ENCODE measurements at regions not wholly inside any gene's neighbourhood (a gene's known extent, or its start where the extent isn't known, plus 50 kb on each side); places are given as distances from the start of the nearest gene placed in this dataset.

DNA sequence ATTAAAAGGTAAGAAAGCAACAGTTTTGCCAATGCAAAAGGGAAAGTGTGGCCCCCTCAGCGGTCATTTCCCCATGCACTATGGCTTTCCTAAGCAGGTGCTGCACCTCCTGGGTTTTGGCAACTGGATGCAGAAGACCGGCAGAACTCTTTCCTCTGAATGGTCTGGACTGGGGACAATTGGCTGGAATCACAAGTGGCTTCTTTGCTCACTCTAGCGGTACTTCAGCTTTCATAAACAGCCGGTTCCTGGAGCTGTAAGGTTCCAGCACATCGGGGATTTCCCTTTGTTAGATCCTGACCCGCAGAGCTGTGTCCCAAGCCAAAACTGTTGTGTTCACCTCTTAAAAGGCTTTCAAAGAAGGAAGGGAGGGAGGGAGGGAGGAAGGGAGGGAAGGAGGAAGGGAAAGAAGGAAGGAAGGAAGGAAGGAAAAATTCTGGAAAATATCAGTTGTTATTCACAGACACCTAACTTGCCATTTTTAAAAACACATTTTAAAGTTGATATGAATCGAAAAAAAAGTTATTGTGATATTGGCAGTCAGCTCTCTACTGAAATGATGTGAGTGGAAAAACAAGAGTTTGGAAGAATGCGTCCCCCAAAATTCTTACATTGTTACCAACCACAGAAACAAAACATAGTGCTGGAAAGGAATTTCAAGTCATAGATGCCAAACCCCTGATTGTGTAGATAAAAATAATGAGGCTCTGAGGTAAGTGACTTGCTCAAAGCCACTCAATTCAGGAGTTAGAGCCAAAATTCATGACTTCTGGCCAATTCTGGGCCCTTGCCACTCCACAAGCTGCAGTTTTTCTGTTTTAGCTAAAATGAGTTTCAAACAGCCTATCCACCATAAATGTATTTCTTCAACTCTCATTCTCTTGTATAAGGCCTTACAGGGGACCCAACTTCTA is 220.6 kb upstream of the HMGA2 start:
- H3K9me3 ChIP-seq (ENCODE audit: control extremely low read depth in 1 of 5, control insufficient read depth in 4 of 5, insufficient read depth in 2 of 5, low read depth in 1 of 5, low read length in 4 of 5): peaks cover 0 to 5% (median 0%) of the 10 kb centered on the region in 5 experiments
- POLR2A ChIA-PET: no interaction called here
- no peaks in the 10 kb centered on the region for H3K36me3 ChIP-seq (ENCODE audit: control insufficient read depth in 4 of 4, insufficient read depth in 4 of 4, low read length in 3 of 4)
- no peak overlapping the region for H3K4me3 ChIP-seq (ENCODE audit: control insufficient read depth in 1 of 7, extremely low read depth in 1 of 7, insufficient read depth in 4 of 7, low read depth in 2 of 7, low read length in 6 of 7)
- peaks cover 0 to 3% (median 0%) of the 10 kb centered on the region in 5 experiments for H3K27me3 ChIP-seq (replicated peaks in 2 of 5; ENCODE audit: control insufficient read depth in 4 of 5, insufficient read depth in 5 of 5, low read length in 4 of 5)
- H3K4me1 ChIP-seq (ENCODE audit: control extremely low read depth in 1 of 4, control insufficient read depth in 4 of 4, insufficient read depth in 4 of 4, low read length in 3 of 4): peaks cover 0 to 4% (median 2%) of the 10 kb centered on the region in 4 experiments
- H3K27ac ChIP-seq (ENCODE audit: insufficient read depth in 1 of 2, low read depth in 1 of 2, low read length in 2 of 2, poor library complexity in 1 of 2, severe bottlenecking in 2 of 2): no peak overlapping the region
- 81% methylated on average over 5 of the region's 8 CpGs for WGBS (ENCODE audit: insufficient coverage)
- CTCF ChIA-PET: interaction anchor here (1.1 to 2.2 kb wide), 9 partner anchors 10 to 298 kb away, joined by 3 to 9 read pairs (median 3); no protein-coding TSS in a partner anchor
- DNase-seq: no peak

DNA sequence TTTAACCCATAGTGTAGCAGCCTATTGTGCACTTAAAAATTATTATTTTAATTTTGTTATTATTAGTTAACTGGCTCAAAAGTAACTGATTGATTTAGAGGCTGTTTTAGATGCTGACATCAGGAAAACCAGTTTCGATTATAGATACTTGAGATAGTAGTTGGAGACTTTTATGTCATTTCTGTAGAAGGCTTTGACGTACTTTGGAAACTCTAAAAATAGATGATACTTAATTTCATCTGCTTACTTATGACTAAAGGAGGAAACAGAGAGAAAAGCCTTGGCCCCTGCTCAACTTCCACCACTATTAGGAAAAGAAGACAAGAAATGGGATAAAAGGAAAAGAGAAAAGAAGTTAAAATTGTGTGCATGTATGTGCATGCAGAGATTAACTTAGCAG is 219.3 kb upstream of the HMGA2 start:
- peaks cover 0 to 5% (median 0%) of the 10 kb centered on the region in 5 experiments for H3K9me3 ChIP-seq (ENCODE audit: control extremely low read depth in 1 of 5, control insufficient read depth in 4 of 5, insufficient read depth in 2 of 5, low read depth in 1 of 5, low read length in 4 of 5)
- peaks cover 0 to 3% (median 0%) of the 10 kb centered on the region in 5 experiments for H3K27me3 ChIP-seq (replicated peaks in 2 of 5; ENCODE audit: control insufficient read depth in 4 of 5, insufficient read depth in 5 of 5, low read length in 4 of 5)
- CTCF ChIA-PET: interaction anchor here (1.4 kb wide), 1 partner anchor 11 kb away, joined by 4 read pairs; no protein-coding TSS in a partner anchor
- peaks cover 0 to 4% (median 2%) of the 10 kb centered on the region in 4 experiments for H3K4me1 ChIP-seq (ENCODE audit: control extremely low read depth in 1 of 4, control insufficient read depth in 4 of 4, insufficient read depth in 4 of 4, low read length in 3 of 4)
- no peak overlapping the region for H3K27ac ChIP-seq (ENCODE audit: insufficient read depth in 1 of 2, low read depth in 1 of 2, low read length in 2 of 2, poor library complexity in 1 of 2, severe bottlenecking in 2 of 2)
- H3K4me3 ChIP-seq (ENCODE audit: control insufficient read depth in 1 of 7, extremely low read depth in 1 of 7, insufficient read depth in 4 of 7, low read depth in 2 of 7, low read length in 6 of 7): no peak overlapping the region
- H3K36me3 ChIP-seq (ENCODE audit: control insufficient read depth in 4 of 4, insufficient read depth in 4 of 4, low read length in 3 of 4): no peaks in the 10 kb centered on the region
- POLR2A ChIA-PET: no interaction called here
- WGBS (ENCODE audit: insufficient coverage): 100% methylated on average over 1 of the region's 2 CpGs
- DNase-seq: no peak

DNA sequence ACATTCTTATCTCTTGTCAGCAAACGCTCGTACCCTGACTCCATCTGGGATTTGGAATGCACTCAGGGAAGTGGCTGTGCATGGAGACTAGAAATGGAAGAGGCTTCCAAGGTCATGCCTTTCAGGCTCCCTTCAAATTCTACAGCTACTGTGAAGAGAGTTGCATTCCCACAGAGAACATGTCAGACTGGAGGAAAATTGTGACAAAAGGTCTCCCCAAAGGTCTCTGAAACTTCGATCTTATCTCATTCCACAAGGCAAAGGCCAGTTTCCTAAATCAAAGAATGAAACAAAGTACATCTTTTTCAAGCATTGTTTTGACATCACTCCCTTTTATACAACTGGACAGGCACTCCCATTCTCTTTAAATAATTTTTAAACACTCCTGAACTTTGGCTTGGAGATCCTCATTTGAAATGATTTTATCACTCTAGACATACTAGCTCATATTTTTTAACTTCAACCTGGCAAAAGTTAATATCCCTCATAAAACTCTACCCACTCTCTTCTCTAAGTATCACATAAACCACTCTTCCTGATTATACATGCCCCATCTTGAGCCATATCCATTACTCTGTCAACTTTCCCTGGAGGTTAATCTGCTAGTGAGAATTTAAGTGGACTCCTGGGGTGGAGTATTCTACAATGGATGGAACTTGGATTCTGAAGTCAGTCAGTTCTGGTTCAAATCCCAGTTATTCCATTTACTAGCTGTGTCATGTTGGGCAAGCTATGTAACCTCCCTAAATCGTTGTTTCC is 218.1 kb upstream of the HMGA2 start:
- Histone ChIP-seq H3K27ac (ENCODE audit: insufficient read depth in 1 of 2, low read depth in 1 of 2, low read length in 2 of 2, poor library complexity in 1 of 2, severe bottlenecking in 2 of 2) (no peak overlapping the region), H3K27me3 (replicated peaks in 2 of 5; ENCODE audit: control insufficient read depth in 4 of 5, insufficient read depth in 5 of 5, low read length in 4 of 5) (no peaks in the 10 kb centered on the region), H3K4me3 (ENCODE audit: control insufficient read depth in 1 of 7, extremely low read depth in 1 of 7, insufficient read depth in 4 of 7, low read depth in 2 of 7, low read length in 6 of 7) (no peak overlapping the region), H3K9me3 (ENCODE audit: control extremely low read depth in 1 of 5, control insufficient read depth in 4 of 5, insufficient read depth in 2 of 5, low read depth in 1 of 5, low read length in 4 of 5) (peaks cover 0 to 5% (median 0%) of the 10 kb centered on the region in 5 experiments), H3K36me3 (ENCODE audit: control insufficient read depth in 4 of 4, insufficient read depth in 4 of 4, low read length in 3 of 4) (no peaks in the 10 kb centered on the region), H3K4me1 (ENCODE audit: control extremely low read depth in 1 of 4, control insufficient read depth in 4 of 4, insufficient read depth in 4 of 4, low read length in 3 of 4) (peaks cover 0 to 4% (median 2%) of the 10 kb centered on the region in 4 experiments)
- 81% methylated on average over 3 of the region's 4 CpGs for WGBS (ENCODE audit: insufficient coverage)
- POLR2A ChIA-PET: no interaction called here
- CTCF ChIA-PET: interaction anchor here (0.9 kb wide), 1 partner anchor 430 kb away, joined by 3 read pairs; no protein-coding TSS in a partner anchor
- no peak for DNase-seq

DNA sequence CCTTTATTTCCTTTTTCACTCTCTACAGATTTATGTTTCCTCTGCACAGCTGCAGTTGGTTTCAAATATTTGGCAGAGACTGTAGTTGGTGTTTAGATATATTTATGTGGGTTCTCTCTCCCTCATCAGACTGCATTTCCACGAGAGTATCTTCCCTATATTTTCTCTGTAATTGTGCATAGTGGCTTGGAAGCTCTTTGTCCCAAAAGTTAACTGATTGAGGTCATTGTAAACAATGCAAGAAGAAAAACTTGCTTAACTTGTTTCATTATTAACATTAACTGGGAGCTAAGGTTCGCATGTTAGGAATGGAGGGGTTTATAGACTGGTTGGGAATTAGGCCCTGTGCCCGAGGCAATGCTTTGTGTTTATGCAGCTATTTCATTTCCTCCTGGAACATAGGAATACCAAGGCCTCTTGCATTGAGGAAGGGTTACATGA is 216.9 kb upstream of the HMGA2 start:
- CTCF ChIA-PET: interaction anchor here (0.6 kb wide), 1 partner anchor 826 kb away, joined by 3 read pairs; no protein-coding TSS in a partner anchor
- Histone ChIP-seq H3K27ac (ENCODE audit: insufficient read depth in 1 of 2, low read depth in 1 of 2, low read length in 2 of 2, poor library complexity in 1 of 2, severe bottlenecking in 2 of 2) (no peak overlapping the region), H3K4me3 (ENCODE audit: control insufficient read depth in 1 of 7, extremely low read depth in 1 of 7, insufficient read depth in 4 of 7, low read depth in 2 of 7, low read length in 6 of 7) (no peak overlapping the region), H3K4me1 (ENCODE audit: control extremely low read depth in 1 of 4, control insufficient read depth in 4 of 4, insufficient read depth in 4 of 4, low read length in 3 of 4) (peaks cover 0 to 4% (median 1%) of the 10 kb centered on the region in 4 experiments), H3K9me3 (ENCODE audit: control extremely low read depth in 1 of 5, control insufficient read depth in 4 of 5, insufficient read depth in 2 of 5, low read depth in 1 of 5, low read length in 4 of 5) (peaks cover 0 to 5% (median 0%) of the 10 kb centered on the region in 5 experiments), H3K27me3 (replicated peaks in 2 of 5; ENCODE audit: control insufficient read depth in 4 of 5, insufficient read depth in 5 of 5, low read length in 4 of 5) (no peaks in the 10 kb centered on the region), H3K36me3 (ENCODE audit: control insufficient read depth in 4 of 4, insufficient read depth in 4 of 4, low read length in 3 of 4) (no peaks in the 10 kb centered on the region)
- no peak for DNase-seq
- POLR2A ChIA-PET: no interaction called here
- WGBS (ENCODE audit: insufficient coverage): 96% methylated on average over 2 of the region's 3 CpGs

- ChIA-PET POLR2A (no interaction called here), CTCF (interaction anchor here (1.0 to 1.2 kb wide), 3 partner anchors 11 to 375 kb away, joined by 3 read pairs; no protein-coding TSS in a partner anchor)
- Histone ChIP-seq H3K27me3 (replicated peaks in 2 of 5; ENCODE audit: control insufficient read depth in 4 of 5, insufficient read depth in 5 of 5, low read length in 4 of 5) (no peaks in the 10 kb centered on the region), H3K4me1 (ENCODE audit: control extremely low read depth in 1 of 4, control insufficient read depth in 4 of 4, insufficient read depth in 4 of 4, low read length in 3 of 4) (no peaks in the 10 kb centered on the region), H3K9me3 (ENCODE audit: control extremely low read depth in 1 of 5, control insufficient read depth in 4 of 5, insufficient read depth in 2 of 5, low read depth in 1 of 5, low read length in 4 of 5) (peaks cover 0 to 5% (median 0%) of the 10 kb centered on the region in 5 experiments), H3K4me3 (ENCODE audit: control insufficient read depth in 1 of 7, extremely low read depth in 1 of 7, insufficient read depth in 4 of 7, low read depth in 2 of 7, low read length in 6 of 7) (no peak overlapping the region), H3K36me3 (ENCODE audit: control insufficient read depth in 4 of 4, insufficient read depth in 4 of 4, low read length in 3 of 4) (no peaks in the 10 kb centered on the region), H3K27ac (ENCODE audit: insufficient read depth in 1 of 2, low read depth in 1 of 2, low read length in 2 of 2, poor library complexity in 1 of 2, severe bottlenecking in 2 of 2) (no peak overlapping the region)
- 100% methylated on average over 2 of the region's 2 CpGs for WGBS (ENCODE audit: insufficient coverage)
- no peak for DNase-seq
Measured at GRCh38 chr12:65608319-65608916, 215.9 kb upstream of the HMGA2 start.

DNA sequence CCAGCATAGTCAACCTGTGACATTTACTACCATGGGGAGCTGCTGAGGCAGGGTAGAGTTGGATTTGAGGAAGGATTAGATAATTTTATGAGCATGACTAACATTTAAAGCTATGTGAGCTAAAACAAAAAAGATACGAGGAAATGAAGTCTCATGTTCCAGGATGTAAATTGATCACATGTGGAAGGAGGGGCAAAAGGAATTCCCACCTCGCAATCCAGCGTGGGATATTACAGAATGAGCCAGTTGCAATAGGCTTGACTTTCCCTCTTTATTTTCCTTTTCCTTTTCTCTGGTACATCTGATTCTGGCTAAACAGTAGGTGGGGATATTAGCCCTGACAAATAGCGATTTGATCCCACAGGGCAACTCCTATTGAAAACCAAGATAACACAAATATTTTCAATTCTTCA is 214.9 kb upstream of the HMGA2 start:
- ChIA-PET POLR2A (no interaction called here), CTCF (interaction anchor here (1.0 to 1.2 kb wide), 2 partner anchors 16 to 374 kb away, joined by 3 read pairs; no protein-coding TSS in a partner anchor)
- Histone ChIP-seq H3K4me3 (ENCODE audit: control insufficient read depth in 1 of 7, extremely low read depth in 1 of 7, insufficient read depth in 4 of 7, low read depth in 2 of 7, low read length in 6 of 7) (no peak overlapping the region), H3K4me1 (ENCODE audit: control extremely low read depth in 1 of 4, control insufficient read depth in 4 of 4, insufficient read depth in 4 of 4, low read length in 3 of 4) (no peaks in the 10 kb centered on the region), H3K9me3 (ENCODE audit: control extremely low read depth in 1 of 5, control insufficient read depth in 4 of 5, insufficient read depth in 2 of 5, low read depth in 1 of 5, low read length in 4 of 5) (peaks cover 0 to 7% (median 0%) of the 10 kb centered on the region in 5 experiments), H3K36me3 (ENCODE audit: control insufficient read depth in 4 of 4, insufficient read depth in 4 of 4, low read length in 3 of 4) (no peaks in the 10 kb centered on the region), H3K27me3 (replicated peaks in 2 of 5; ENCODE audit: control insufficient read depth in 4 of 5, insufficient read depth in 5 of 5, low read length in 4 of 5) (no peaks in the 10 kb centered on the region), H3K27ac (ENCODE audit: insufficient read depth in 1 of 2, low read depth in 1 of 2, low read length in 2 of 2, poor library complexity in 1 of 2, severe bottlenecking in 2 of 2) (no peak overlapping the region)
- DNase-seq: no peak
- WGBS (ENCODE audit: insufficient coverage): 100% methylated on average over 1 of the region's 4 CpGs
